WTC11 (cell line): ENCODE measurements at regions not wholly inside any gene's neighbourhood (a gene's known extent, or its start where the extent isn't known, plus 50 kb on each side); places are given as distances from the start of the nearest gene placed in this dataset.

Experiments
- ATAC-seq: fragments of 200-7000 bp; cut with Tn5 transposase; 2 replicates; pipeline ENCODE4 v1.10.0; 2021; ENCODE audit warnings: mild to moderate bottlenecking, moderate library complexity
- CTCF ChIA-PET: fragments of 300-600 bp; sonication (Branson Sonifier 250); formaldehyde crosslinking; loops from one replicate; lab custom pipeline; 2021; ENCODE audit warnings: antibody characterized with exemption; lab: Charles Lee
- POLR2A ChIA-PET: fragments of 350-600 bp; sonication (Branson Sonifier 250); formaldehyde crosslinking; loops from one replicate; lab custom pipeline; 2021; ENCODE audit warnings: antibody characterized with exemption; lab: Charles Lee
- DNase-seq: peaks from one replicate; pipeline ENCODE4 v3.0.0; 2021; ENCODE audit warnings: low spot score
- H3K27ac Mint-ChIP-seq: 2 replicates; pipeline ENCODE4 v1.8.0; 2021; ENCODE audit warnings: mixed read lengths
- H3K27me3 Mint-ChIP-seq: 2 replicates; pipeline ENCODE4 v1.8.0; 2021; ENCODE audit warnings: low read depth, mild to moderate bottlenecking, moderate library complexity, mixed read lengths
- H3K36me3 Mint-ChIP-seq: 2 replicates; pipeline ENCODE4 v1.8.0; 2021; ENCODE audit warnings: mixed read lengths
- H3K4me1 Mint-ChIP-seq: 2 replicates; pipeline ENCODE4 v1.8.0; 2022; ENCODE audit warnings: mixed read lengths
- H3K4me3 Mint-ChIP-seq: 2 replicates; pipeline ENCODE4 v1.8.0; 2021; ENCODE audit warnings: mild to moderate bottlenecking, moderate library complexity, mixed read lengths
- H3K9me3 Mint-ChIP-seq: 2 replicates; pipeline ENCODE4 v1.8.0; 2021; ENCODE audit warnings: mixed read lengths
- CTCF ChIP-seq: fragments of 200-600 bp; IDR thresholded peaks from 2 replicates; pipeline ENCODE4 v1.8.0; 2022; ENCODE audit warnings: antibody characterized with exemption
- ERG ChIP-seq: fragments of 250-450 bp; sonication (Bioruptor Pico); IDR thresholded peaks from 2 replicates; pipeline ENCODE4 v1.8.0; 2021; ENCODE audit warnings: mild to moderate bottlenecking
- FOXJ3 ChIP-seq: sonication (generic); formaldehyde crosslinking; IDR thresholded peaks from 2 replicates; pipeline ENCODE4 v1.9.0; 2021; ENCODE audit warnings: missing genetic modification reagents, mild to moderate bottlenecking, borderline replicate concordance
- FOXP1 ChIP-seq: sonication (generic); formaldehyde crosslinking; IDR thresholded peaks from 2 replicates; pipeline ENCODE4 v1.8.0; 2022; ENCODE audit warnings: missing genetic modification reagents, mild to moderate bottlenecking, moderate library complexity, borderline replicate concordance
- JAZF1 ChIP-seq: fragments of 250-450 bp; sonication (Bioruptor Pico); IDR thresholded peaks from 2 replicates; pipeline ENCODE4 v1.9.0; 2021; ENCODE audit warnings: moderate library complexity, mild to moderate bottlenecking, inconsistent platforms
- NFYB ChIP-seq: sonication (generic); formaldehyde crosslinking; conservative IDR thresholded peaks from 2 replicates; pipeline ENCODE4 v1.8.0; 2022; ENCODE audit warnings: low read depth, missing genetic modification reagents
- ZBTB21 ChIP-seq: sonication (generic); formaldehyde crosslinking; IDR thresholded peaks from 2 replicates; pipeline ENCODE4 v1.8.1; 2023; ENCODE audit warnings: mild to moderate bottlenecking, missing genetic modification reagents, borderline replicate concordance
- ZNF512 ChIP-seq: sonication (generic); formaldehyde crosslinking; IDR thresholded peaks from 2 replicates; pipeline ENCODE4 v1.8.1; 2022; ENCODE audit warnings: missing genetic modification reagents, borderline replicate concordance
- ZNF532 ChIP-seq: fragments of 250-450 bp; sonication (Bioruptor Pico); IDR thresholded peaks from 2 replicates; pipeline ENCODE4 v1.9.0; 2021; ENCODE audit warnings: mild to moderate bottlenecking, borderline replicate concordance

- no peak for TF ChIP-seq ERG (CRISPR knock-in tag)
Measured at GRCh38 chr12:78534311-78534710, 330.3 kb upstream of the SYT1 start (continued).

GRCh38 chr12:78540606-78541336 lies 323.8 kb upstream of the SYT1 start:
- POLR2A ChIA-PET: no interaction called here

More at GRCh38 chr12:78540606-78541336, 323.8 kb upstream of the SYT1 start:
- Mint-ChIP-seq H3K27me3 (no peaks in the 10 kb centered on the region), H3K27ac (no peak overlapping the region), H3K36me3 (no peaks in the 10 kb centered on the region), H3K9me3 (no peaks in the 10 kb centered on the region), H3K4me1 (no peaks in the 10 kb centered on the region), H3K4me3 (no peak overlapping the region)
- CTCF ChIA-PET: no interaction called here
- ATAC-seq (no peak), DNase-seq (no peak)
- TF ChIP-seq JAZF1 (CRISPR knock-in tag) (no peak), ZNF512 (no peak), ZBTB21 (CRISPR knock-in tag) (no peak), NFYB (CRISPR knock-in tag) (no peak), FOXP1 (no peak), CTCF (no peak), FOXJ3 (CRISPR knock-in tag) (no peak), ZNF532 (CRISPR knock-in tag) (no peak)
